ENCODE measurements at regions not wholly inside any gene's neighbourhood (a gene's known extent, or its start where the extent isn't known, plus 50 kb on each side); places are given as distances from the start of the nearest gene placed in this dataset.
"Not testable (repeated sequence)": the region's sequence is repeated elsewhere in the genome, so short reads cannot be mapped to it uniquely, and the experiment has no call there.

GRCh38 chr3:187540847-187541246 is 129.3 kb downstream of the SST start:
- no peak for DNase-seq (ENCODE audit: low read depth in 2 of 2)

- DNase-seq (ENCODE audit: low read depth in 2 of 2), result no peak
Observed at GRCh38 chr3:187536185-187536584, 134.0 kb downstream of the SST start.

- DNase-seq (ENCODE audit: low read depth in 2 of 2), result no peak
Observed at GRCh38 chr3:187533797-187534196, 136.4 kb downstream of the SST start.

GRCh38 chr3:187531831-187532230 is 138.4 kb downstream of the SST start:
- no peak for DNase-seq (ENCODE audit: low read depth in 2 of 2)

GRCh38 chr3:187522890-187523289 is 147.3 kb downstream of the SST start:
- no peak for DNase-seq (ENCODE audit: low read depth in 2 of 2)

- no peak for DNase-seq (ENCODE audit: low read depth in 2 of 2)
Observed at GRCh38 chr3:187522293-187522692, 147.9 kb downstream of the SST start.

- DNase-seq (ENCODE audit: low read depth in 2 of 2), result no peak
Observed at GRCh38 chr3:187521546-187521945, 148.6 kb downstream of the SST start.

- no peak for DNase-seq (ENCODE audit: low read depth in 2 of 2)
Observed at GRCh38 chr3:187520027-187520945, 149.9 kb downstream of the SST start.

- DNase-seq (ENCODE audit: low read depth in 2 of 2), result no peak
Observed at GRCh38 chr3:187519428-187519890, 150.7 kb downstream of the SST start.

- DNase-seq (ENCODE audit: low read depth in 2 of 2), result no peak
Observed at GRCh38 chr3:187518616-187519015, 150.4 kb downstream of the RTP4 start.

GRCh38 chr3:187518207-187518606 is 150.0 kb downstream of the RTP4 start:
- no peak for DNase-seq (ENCODE audit: low read depth in 2 of 2)

GRCh38 chr3:187516446-187517185 is 148.4 kb downstream of the RTP4 start:
- DNase-seq (ENCODE audit: low read depth in 2 of 2), result no peak

- DNase-seq (ENCODE audit: low read depth in 2 of 2), result no peak
Observed at GRCh38 chr3:187507905-187508304, 139.7 kb downstream of the RTP4 start.

- no peak for DNase-seq (ENCODE audit: low read depth in 2 of 2)
Observed at GRCh38 chr3:187507266-187507665, 139.1 kb downstream of the RTP4 start.

- no peak for DNase-seq (ENCODE audit: low read depth in 2 of 2)
Observed at GRCh38 chr3:187504435-187504834, 136.2 kb downstream of the RTP4 start.

GRCh38 chr3:187498211-187498724 is 130.1 kb downstream of the RTP4 start:
- no peak for DNase-seq (ENCODE audit: low read depth in 2 of 2)

- no peak for DNase-seq (ENCODE audit: low read depth in 2 of 2)
Observed at GRCh38 chr3:187497052-187497451, 128.9 kb downstream of the RTP4 start.

GRCh38 chr3:187494056-187494455 is 125.9 kb downstream of the RTP4 start:
- not testable (repeated sequence) for DNase-seq (ENCODE audit: low read depth in 2 of 2)

- no peak for DNase-seq (ENCODE audit: low read depth in 2 of 2)
Observed at GRCh38 chr3:187491371-187491770, 123.2 kb downstream of the RTP4 start.

GRCh38 chr3:187490366-187490765 is 122.2 kb downstream of the RTP4 start:
- DNase-seq (ENCODE audit: low read depth in 2 of 2), result no peak

GRCh38 chr3:187484547-187485295 is 116.5 kb downstream of the RTP4 start:
- no peak for DNase-seq (ENCODE audit: low read depth in 2 of 2)

- no peak for DNase-seq (ENCODE audit: low read depth in 2 of 2)
Observed at GRCh38 chr3:187481426-187481825, 113.2 kb downstream of the RTP4 start.
